ENCODE measurements at regions not wholly inside any gene's neighbourhood (a gene's known extent, or its start where the extent isn't known, plus 50 kb on each side); places are given as distances from the start of the nearest gene placed in this dataset.

DNA sequence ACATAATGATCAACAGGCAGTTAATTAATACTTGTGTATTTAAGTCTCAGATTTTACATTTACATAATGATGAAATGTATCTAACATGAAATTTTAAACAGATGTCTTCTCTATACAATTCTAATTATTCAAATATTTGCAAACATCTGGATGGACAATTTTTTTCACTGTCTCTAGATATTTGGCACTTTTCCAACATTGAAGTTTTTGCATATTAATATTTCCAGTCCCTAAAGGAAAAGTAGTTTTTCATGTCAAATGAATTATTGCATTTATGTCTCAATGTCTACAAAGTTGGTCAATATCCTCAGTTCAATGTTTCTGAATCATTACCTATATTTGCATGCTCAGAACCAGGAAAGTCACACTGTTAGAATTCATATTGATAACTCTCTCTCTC is 560.9 kb upstream of the PKDCC start:
- DNase-seq (ENCODE audit: low spot score): no peak

DNA sequence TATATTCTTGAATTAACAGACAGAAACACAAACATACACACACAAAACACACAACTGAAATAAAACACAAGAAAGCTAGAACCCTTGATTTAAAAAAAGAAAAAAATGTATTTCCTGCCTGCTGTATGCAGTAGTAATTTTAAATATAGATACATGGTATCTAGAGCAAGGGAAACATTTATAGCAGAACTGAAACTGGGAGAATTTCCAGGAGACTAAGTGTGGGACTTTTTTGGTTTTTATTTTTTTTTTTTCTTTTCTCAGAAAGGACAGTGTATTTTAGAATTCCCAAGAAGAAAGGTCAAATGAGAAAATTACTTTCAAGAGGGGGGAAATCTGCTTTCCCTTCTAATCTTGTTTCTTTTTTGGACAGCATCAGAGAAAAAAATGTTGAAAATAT is 558.9 kb upstream of the PKDCC start:
- DNase-seq (ENCODE audit: low spot score): no peak

DNA sequence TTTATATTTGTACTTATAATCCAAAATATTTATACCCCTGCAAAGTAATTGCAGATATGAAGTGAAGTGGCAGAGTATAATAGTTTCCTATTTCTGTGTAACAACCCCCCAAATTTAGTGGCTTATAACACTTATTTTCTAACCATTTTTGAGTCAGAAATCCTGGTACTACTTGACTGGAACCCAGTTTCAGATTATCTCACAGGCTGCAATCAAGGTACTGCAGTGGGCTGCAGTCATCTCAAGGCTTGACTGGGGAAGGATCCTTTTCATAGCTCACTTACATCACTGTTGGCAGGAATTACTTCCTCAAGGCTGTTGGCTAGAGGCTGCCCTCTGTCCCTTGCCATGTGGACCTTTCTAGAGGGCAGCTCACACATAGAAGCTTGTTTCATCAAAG is 558.2 kb upstream of the PKDCC start:
- no peak for DNase-seq (ENCODE audit: low spot score)

DNA sequence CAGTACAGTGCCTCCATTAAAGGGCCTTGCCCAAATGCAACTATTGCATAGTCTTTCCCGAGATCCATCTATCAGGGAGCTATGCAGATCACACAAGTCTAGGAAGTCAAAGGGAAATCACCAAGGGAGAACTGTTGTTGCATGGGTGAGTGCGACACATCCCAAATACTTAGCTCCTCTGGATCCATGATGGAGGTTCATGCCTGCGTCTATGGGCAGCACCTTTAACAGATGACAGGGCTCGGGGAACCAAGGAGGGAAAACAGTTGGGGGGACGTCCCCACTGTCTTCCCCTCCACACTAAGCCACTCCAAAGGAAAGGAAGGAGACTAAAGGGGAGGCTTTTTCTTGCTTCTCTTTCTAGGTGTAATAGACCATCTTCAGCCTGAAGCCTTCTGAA is 552.8 kb upstream of the PKDCC start:
- DNase-seq (ENCODE audit: low spot score): no peak

DNA sequence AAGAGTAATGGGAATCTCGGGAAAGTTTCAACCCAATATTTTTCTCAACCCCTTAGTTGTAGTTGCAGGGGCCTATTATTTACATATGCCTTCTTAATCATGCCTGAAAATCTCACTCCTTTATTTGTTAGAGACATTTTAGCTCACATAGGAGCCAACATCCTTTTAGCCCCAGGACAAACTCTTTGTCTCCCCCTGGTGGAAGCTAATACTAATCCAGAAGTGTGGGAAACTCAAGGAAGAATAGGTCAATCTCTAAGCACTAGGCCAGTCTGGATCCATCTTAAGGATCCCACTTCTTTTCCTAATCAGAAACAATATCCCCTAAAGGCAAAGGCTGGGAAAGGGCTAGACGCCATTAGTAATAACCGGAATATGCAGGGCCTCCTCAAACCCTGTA is 550.9 kb upstream of the PKDCC start:
- DNase-seq (ENCODE audit: low spot score): no peak

DNA sequence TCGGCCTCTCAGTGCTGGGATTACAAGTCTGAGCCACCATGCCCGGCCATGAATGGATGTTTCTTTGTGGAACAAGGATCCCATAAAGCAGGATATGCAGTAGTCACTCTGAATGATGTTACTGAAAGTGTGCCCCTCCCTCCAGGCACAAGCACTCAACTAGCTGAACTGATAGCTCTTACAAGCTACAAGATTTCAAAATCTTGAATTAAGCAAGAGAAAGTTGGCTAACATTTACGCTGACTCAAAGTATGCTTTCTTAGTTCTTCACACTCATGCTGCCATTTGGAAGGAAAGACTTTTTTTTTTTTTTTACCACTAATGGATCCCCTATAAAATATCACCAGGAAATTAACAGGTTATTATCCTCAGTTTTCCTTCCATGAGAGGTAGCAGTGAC is 549.0 kb upstream of the PKDCC start:
- no peak for DNase-seq (ENCODE audit: low spot score)

DNA sequence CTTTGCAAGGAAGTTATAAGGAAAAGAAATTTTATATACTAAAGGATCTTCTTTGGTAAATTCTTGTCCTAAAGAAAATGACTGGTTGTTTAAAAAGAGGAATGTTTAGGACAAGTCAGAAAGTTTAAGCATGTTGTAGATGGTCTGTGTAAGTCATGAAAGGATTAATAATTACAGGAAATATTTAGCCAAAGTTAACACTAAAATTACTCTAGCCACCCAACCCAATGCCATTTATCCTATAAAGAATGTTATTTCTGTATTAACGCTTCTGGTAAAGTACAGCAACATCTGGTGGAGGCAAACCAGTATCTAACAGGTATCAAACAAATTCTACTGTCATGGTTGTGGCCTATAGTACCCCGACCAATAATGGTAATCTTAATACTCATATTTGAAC is 546.9 kb upstream of the PKDCC start:
- no peak for DNase-seq (ENCODE audit: low spot score)

DNA sequence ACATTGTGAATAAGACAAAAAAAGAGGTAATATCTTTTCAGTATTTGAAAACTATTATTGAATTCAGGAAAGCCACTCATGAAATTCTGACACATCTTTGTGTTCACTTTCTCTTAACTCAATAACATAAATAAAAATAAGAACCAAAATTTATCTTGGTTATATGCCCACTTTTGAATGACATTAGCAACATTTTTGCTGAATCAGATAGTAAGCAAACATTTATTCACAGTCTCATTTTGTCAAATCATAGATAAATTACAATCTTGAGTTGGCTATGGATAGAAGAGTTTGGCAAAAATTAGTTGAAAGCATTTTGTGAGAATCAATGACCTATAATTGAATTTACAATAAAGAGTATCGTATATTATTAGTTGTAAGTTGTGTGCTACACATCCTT is 545.1 kb upstream of the PKDCC start:
- no peak for DNase-seq (ENCODE audit: low spot score)

DNA sequence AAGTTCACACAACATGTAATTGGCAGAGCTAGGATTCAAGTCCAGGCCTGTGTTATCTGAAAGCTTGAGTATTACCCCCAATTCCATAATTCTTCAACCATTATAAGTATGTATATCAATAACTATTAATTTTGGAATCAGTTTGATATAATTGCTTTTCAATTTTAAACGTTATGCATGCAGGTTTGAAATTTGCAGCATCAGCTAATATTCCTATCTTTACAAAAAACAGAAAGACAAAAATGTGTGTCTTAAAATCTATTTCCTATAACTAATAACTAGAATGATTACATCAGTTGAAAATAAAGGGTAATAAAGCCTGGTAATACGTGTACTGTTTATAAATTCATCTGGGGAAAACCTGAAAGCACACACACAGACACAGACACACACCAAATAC is 543.3 kb upstream of the PKDCC start:
- DNase-seq (ENCODE audit: low spot score): no peak

DNA sequence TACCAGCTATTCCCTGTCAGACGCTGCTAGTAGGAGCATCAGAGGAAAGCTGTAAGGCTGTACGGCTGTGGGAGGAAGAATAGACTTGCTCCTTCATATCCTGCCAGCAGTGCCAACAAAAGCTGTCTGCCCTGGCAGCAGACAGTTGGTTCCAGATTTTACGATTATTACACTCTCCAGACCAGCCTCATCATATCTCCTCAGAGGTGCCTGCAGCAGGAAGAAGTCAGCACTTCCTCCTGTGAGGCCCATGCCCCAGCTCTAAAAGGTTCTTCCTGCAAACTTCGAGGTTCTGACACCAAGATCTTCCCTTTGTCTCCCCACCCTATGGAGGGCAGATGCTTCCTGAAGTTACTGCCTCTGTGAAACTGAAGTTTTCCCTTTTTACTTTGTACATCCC is 537.7 kb upstream of the PKDCC start:
- no peak for DNase-seq (ENCODE audit: low spot score)

DNA sequence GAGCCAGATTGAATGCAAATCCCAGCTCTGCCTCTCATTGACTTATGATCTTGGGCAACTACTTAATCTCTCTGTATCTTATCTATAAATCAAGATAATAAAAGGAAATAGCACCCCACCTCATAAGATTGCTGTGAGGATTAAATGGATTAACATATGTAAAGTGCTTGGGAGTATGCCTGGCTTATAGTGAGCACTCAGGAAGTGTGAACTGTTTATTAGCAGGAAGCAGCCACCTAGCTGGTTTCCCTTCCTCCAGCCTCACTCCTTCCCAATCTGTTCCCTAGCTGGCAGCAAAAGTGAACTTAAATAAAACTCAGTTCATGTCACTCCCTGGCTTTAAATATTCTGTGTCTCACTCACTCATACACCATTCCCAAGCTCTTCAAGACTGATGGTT is 526.6 kb upstream of the PKDCC start:
- DNase-seq (ENCODE audit: low spot score): no peak

DNA sequence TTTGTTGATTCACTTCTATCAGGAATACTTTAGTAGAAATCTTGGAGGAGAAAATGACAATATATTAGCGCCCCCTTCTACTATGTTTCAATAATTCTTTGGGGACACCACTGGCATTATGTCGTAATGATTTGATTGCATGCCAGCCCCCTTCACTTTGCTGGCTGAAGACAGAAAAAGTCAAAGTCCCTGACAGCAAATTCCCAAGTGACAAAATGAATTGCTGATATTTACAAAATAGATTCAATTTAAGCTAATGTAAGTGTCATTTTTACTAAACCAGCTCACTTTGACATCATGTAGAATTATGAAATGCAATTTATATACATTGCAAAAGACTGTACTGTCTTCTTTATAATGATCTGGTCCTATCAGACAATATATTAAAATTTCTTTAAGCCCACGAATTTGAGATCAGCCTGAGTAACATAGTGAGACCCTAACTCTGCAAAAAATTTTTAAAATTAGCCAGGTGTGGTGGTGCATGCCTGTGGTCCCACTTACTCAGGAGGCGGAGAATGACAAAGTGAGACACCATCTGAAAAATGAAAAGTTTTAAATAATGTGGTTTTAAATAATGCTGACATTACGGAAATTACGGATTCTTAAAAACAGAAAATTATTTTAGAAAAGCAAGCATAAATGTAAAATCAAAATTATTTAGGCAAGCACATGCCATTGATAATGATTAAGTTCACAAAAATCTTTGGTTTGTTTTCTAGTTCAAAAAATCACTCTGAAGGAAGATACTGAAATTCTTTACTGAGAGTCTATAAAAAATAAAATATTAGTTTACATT is 520.1 kb upstream of the PKDCC start:
- no peak for DNase-seq (ENCODE audit: low spot score)

DNA sequence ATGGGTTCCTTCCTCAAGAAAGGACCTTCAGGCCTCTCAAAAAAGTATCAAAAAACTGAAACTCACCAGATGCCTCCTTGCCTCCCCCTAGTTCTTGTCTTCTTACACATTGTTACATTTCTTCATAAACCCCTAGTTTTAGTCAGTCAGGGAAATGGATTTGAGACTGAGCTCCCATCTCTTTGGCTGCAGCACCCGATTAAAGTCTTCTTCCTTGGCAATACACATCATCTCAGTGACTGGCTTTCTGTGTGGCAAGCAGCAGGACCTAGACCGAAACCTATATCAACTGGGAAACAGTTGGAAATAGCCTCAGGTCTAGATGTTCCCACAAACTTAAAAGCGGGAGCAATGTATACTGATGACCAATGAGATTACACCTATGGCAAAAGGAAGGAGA is 512.2 kb upstream of the PKDCC start:
- DNase-seq (ENCODE audit: low spot score): no peak

DNA sequence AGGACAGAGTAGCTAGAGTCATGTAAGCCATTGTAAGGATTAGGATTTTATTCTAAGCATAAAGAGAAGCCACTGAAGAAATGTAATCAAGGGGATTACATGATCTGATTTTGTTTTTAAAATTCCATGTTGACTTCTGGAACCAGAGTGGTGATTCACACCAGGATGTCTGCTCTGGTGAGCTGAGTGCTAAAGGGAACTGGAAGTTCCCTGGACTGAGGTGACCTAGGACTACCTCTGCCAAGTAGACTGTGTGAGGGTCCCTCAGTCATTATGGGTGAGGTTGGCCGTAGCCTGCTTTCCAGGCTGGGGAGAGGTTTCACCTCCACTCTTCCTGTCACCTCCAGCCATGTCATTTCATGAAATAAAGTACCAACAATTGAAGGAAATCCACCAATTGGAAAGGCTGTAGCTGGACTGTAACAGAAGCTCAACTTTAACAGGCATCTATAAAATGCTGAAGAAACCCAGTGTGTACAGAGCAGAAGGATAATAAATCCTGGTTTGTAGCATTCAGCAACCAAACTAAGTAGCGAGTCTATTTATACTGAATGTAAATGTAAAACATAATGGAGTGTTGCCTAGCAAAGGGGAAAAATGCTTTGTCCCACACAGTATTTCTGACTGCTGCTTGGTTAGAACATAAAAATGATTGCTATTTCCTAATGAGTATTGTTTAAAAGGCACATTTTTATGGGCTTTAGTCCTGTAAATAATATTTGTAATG is 507.4 kb upstream of the PKDCC start:
- DNase-seq (ENCODE audit: low spot score): no peak

DNA sequence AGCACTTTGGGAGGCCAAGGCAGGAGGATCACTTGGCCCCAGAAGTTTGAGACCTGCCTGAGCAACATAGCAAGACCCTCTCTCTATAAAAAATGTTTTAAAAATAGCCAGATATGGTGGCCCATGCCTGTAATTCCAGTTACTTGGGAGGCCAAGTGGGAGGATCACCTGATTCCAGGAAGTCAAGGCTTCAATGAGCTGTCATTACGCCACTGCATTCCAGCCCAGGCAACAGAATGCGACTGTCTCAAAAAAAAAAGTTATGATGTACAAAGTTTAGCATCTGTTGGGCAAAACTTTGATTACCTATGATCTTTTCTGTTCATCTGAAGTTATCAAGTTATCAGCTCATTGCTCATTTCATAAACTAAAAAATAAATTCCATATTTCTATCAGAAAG is 504.1 kb upstream of the PKDCC start:
- DNase-seq (ENCODE audit: low spot score): no peak

DNA sequence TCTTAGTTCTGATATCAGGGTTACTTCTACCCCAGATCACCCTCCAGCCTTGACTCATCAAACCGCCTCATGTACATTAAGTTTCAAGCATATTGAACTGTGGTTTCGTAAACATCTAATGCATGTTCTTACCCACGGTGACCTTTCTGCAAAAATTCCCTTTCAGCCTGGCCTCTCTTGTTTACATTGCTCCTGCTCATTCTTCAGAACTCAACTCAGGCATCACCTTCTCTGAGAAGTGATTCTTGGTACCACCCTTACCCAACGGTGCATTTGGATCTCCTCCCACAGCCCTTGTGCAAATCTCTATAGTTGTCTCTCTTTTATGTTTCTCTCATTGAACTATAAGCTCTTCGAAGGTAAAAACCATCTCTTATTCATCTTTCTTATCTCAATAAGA is 503.1 kb upstream of the PKDCC start:
- DNase-seq (ENCODE audit: low spot score): no peak

DNA sequence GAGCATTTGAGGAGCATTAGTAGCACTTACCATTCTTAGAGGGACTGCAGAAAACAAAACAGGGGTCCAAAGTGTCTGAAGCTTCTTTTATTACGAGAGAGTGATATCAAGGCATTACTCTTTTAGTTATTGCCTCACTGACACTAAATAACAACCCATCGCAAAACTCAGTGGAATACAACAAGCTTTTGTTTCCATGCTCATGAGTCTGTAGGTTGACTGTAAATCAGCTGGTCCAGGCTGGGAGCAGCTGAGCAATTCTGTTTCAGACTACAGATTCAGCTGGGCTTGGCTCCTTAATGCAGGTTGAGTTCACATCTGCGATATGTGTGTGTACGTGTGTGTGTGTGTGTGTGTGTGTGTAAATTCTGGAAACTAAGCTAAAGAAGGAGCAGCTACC is 501.8 kb upstream of the PKDCC start:
- DNase-seq (ENCODE audit: low spot score): no peak

DNA sequence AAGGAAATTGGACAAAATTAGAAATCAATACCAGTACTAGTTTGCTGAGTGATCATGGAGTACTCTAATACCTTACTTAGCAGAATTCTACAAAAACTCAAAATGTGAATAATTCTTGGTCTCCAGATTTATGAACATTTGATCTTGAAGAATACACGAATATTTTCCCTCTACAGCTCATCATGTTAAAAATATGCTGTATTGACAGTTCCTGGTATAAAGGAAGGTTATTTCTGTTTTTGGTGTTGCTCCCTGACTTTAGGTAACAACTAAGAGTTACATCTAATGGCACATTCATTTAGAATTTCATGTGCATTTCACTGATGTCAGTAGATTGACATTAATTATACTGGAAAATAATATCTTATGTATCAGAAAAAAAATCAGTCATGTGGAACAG is 479.2 kb upstream of the PKDCC start:
- DNase-seq (ENCODE audit: low spot score): no peak

DNA sequence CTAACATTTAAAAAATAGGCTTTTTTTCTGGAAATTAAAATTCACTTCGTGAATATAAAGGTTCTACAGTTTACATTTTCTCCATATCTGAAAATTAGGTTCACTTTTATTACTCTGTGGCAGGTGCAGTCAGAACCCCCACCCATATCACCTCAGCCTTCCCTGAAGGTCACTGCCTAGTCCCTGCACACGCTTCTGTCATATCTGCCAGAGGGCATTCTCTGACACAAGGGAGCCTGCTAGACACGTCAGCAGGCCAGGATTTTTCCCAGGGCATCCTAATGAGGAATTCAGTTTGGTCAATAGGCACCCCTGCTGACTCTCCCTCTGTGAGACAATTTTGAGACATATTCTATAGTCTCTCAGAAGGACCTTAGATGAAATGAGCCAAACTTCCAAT is 475.7 kb upstream of the PKDCC start:
- no peak for DNase-seq (ENCODE audit: low spot score)

DNA sequence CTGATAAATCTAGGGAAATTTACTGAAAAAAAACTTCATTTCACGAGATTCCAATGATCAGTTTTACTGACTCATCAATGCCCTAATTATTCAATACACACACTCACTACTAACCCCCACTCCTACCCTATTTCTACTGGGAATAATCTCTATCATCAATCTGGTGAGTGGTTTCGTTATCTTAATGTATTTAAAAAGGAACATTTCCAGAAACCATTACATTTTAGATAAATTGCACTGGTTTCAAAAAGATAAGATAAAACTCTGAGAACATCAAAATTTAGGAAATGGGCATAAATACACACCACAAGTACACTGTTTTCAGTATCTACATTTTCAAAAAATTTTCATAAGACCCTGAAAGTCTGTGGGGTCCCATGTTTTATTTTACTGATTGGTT is 471.4 kb upstream of the PKDCC start:
- no peak for DNase-seq (ENCODE audit: low spot score)

DNA sequence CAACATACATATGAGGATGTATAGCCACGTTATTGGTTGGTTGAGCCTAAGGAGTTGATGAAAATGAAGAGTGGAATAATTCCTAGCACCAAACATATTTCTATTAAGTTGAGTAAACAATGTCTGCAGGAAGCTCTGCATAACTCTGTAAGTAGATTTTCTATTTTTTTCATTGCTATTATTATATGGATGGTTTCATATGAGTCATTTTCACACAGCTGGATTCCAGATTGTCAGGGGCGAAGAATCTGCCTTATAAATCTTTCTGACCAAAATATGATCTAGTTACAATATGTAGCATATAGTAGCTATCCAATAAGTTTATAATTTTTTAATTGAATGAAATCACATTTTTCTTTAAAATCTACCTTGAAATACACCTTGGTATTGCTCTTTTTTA is 468.0 kb upstream of the PKDCC start:
- DNase-seq (ENCODE audit: low spot score): no peak

DNA sequence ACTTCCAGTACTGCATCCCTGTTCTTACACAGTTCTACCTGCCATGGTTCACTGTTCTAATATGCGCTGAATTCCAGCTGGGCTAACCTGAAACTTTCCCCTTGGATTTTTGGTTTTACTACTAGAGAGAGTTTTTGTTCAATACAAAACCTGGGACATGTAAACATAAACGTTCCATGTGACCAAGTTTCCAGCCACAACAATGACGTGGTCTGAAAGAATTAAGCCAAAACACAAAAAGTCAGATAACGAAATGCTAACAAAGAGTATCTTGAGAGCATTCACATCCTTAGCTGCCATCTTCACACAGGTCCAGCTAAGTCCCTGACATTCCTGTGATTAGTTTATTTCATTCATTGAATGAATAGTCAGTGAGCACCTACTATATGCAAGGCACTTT is 467.0 kb upstream of the PKDCC start:
- DNase-seq (ENCODE audit: low spot score): no peak

DNA sequence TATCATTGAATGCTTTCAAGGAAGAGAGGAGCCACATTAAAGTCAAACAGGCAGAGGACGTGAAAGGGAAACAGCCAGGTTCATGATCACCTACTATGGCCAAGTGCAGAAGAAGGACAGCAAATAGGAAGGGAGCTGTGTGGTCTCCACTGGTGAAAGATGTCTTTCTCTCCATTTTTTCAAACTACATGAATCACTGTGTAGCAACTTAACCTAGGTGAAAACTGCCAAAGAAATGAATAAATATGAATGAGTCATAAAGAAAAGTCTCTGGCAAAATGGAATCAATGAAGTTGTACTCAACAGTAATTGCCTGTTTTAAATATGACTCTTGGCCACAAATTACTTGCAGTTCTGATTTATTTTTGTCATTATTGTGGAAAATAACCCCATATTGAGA is 452.6 kb upstream of the PKDCC start:
- no peak for DNase-seq (ENCODE audit: low spot score)

DNA sequence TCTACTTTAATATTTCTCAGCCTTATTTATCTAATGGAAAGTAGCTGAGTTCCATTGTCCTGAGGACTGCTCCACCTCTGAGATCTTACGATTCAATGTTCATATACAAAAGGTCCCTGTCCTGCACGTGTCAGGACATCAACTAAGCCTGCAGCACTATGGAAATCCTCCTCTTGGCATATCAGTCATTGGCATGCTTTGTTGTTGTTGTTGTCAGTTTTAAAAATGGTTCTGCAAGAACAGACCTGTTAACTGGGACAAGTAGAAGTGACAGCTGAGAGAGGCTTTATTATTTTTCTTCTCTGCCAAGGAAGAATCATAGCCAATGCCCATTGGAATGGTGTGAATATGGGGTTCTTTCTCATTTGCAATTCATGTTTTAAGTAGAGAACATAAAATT is 450.1 kb upstream of the PKDCC start:
- DNase-seq (ENCODE audit: low spot score): no peak
